Activated CD4-positive, alpha-beta memory T cell treated with anti-CD3 and anti-CD28 coated beads for 36 hours (primary cell): ENCODE measurements at regions not wholly inside any gene's neighbourhood (a gene's known extent, or its start where the extent isn't known, plus 50 kb on each side); places are given as distances from the start of the nearest gene placed in this dataset.

ENCODE experiments used
- CTCF ChIA-PET: fragments of 350-600 bp; sonication (Branson Sonifier 250); formaldehyde crosslinking; loops from one replicate; lab custom pipeline; 2021; ENCODE audit warnings: antibody characterized with exemption, inconsistent platforms; lab: Charles Lee
- POLR2A ChIA-PET: fragments of 350-600 bp; sonication (Branson Sonifier 250); formaldehyde crosslinking; loops from one replicate; lab custom pipeline; 2021; ENCODE audit warnings: antibody characterized with exemption; lab: Charles Lee
- DNase-seq: peaks from one replicate; pipeline ENCODE4 v3.0.0-alpha.2; 2020
- H3K27ac Mint-ChIP-seq: one replicate; pipeline ENCODE4 v1.8.0; 2021; ENCODE audit warnings: mixed read lengths
- H3K27me3 Mint-ChIP-seq: one replicate; pipeline ENCODE4 v1.8.0; 2021; ENCODE audit warnings: mixed read lengths
- H3K36me3 Mint-ChIP-seq: one replicate; pipeline ENCODE4 v1.8.0; 2021; ENCODE audit warnings: mixed read lengths
- H3K4me1 Mint-ChIP-seq: one replicate; pipeline ENCODE4 v1.8.0; 2021; ENCODE audit warnings: low read depth, mixed read lengths
- H3K4me3 Mint-ChIP-seq: one replicate; pipeline ENCODE4 v1.8.0; 2021; ENCODE audit warnings: mild to moderate bottlenecking, mixed read lengths
- H3K9me3 Mint-ChIP-seq: one replicate; pipeline ENCODE4 v1.8.0; 2021; ENCODE audit warnings: mixed read lengths
- intact Hi-C: fragments of 100-400 bp; cut with micrococcal nuclease; formaldehyde crosslinking; loops from one replicate; pipeline ENCODE4 v1.15.1; 2023

DNA sequence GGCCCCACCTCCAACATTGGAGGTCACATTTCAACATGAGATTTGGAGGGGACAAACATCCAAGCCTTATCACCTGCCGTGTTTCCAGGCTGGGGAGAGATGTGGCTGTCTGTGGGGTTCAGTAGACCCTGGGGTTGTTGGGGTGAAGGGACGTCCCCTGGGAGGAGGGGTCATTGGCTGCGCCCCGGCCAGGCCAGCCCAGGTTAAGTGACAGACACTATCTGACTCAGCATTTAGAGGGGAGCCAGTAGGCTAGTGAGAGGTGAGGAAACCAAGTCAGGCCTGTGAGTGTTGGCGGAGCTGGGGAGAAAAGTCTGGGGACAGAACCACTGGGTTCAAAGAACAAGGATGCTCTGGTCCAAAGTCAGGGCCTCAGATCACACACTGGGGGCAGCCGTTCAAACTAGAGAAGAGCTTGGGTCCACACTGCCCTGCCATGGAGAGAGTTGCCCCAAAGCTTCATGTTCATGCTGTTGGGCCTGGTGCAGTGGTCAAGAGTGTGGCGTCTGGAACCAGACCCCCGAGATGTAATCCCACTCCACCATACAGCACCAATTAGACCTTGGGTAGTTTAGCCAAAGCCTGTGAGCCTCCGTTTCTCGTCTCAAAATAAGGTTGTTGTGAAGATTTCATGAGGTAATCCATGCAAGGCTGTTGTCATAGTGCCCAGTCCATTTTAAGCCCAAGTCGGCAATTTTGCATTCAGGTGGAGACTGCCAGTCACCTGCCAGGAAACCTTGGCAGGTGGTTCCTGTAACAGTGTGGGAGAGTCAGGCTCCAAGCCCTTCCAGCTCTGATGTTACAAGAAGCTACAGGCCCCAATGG is 1289.6 kb downstream of the TBC1D22A start:
- intact Hi-C loops, result no loop called here

DNA sequence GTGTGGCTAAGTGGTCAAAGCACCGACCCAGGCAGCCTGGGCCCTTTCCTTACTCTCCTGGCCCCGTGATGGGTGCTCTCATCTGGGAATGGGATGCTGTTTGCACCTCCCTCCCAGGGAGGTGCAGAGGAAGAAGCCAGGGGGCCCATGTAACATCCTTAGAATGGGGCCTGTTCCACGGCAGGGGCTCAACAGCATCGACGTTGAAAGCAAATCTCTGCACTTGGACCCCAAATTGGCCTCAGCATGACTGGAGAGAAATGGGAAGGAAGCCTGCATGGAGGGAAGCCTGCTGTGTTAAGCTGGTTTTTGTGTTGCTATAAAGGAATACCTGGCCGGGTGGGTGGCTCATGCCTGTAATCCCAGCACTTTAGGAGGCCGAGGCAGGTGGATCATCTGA is 1288.4 kb downstream of the TBC1D22A start:
- no peak overlapping the region for H3K27ac Mint-ChIP-seq
- ChIA-PET CTCF (no interaction called here), POLR2A (no interaction called here)
- DNase-seq, result no peak
- peaks cover 2% of the 10 kb centered on the region for H3K27me3 Mint-ChIP-seq
- no peaks in the 10 kb centered on the region for H3K36me3 Mint-ChIP-seq
- H3K4me3 Mint-ChIP-seq, result no peak overlapping the region
- H3K4me1 Mint-ChIP-seq, result no peaks in the 10 kb centered on the region
- intact Hi-C loops, result no loop called here
- H3K9me3 Mint-ChIP-seq, result no peaks in the 10 kb centered on the region

More for the DNA sequence above, 1289.6 kb downstream of the TBC1D22A start:
- no peak overlapping the region for H3K4me3 Mint-ChIP-seq
- no peak overlapping the region for H3K27ac Mint-ChIP-seq
- POLR2A ChIA-PET, result no interaction called here
- peaks cover 4% of the 10 kb centered on the region for H3K27me3 Mint-ChIP-seq
- DNase-seq, result no peak
- no peaks in the 10 kb centered on the region for H3K9me3 Mint-ChIP-seq
- CTCF ChIA-PET, result no interaction called here
- H3K4me1 Mint-ChIP-seq, result no peaks in the 10 kb centered on the region
- no peaks in the 10 kb centered on the region for H3K36me3 Mint-ChIP-seq

DNA sequence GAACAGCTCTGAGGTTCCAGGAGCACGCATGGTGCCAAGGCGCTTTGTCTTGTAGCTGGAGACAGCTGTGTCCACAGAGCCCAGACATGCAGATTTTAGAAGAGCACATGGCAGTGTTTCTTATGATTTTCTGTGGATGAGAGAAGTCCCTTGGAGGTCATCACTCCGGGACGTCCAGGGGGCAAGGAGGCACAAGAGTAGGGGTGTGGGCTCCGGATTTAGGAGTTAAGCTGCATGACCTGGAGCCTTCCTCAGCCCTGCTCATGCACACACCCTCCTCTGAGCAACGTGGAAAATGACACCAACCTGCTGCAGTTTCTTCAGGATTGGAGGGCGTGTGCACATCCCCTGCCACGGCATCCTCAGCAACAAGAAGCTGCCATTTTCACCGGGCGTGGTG is 1286.7 kb downstream of the TBC1D22A start:
- no peak for DNase-seq
- intact Hi-C loops, result no loop called here
- Mint-ChIP-seq H3K27me3 (peaks cover 10% of the 10 kb centered on the region), H3K36me3 (no peaks in the 10 kb centered on the region), H3K4me1 (no peaks in the 10 kb centered on the region), H3K9me3 (no peaks in the 10 kb centered on the region), H3K27ac (no peak overlapping the region), H3K4me3 (no peak overlapping the region)
- ChIA-PET POLR2A (no interaction called here), CTCF (no interaction called here)

DNA sequence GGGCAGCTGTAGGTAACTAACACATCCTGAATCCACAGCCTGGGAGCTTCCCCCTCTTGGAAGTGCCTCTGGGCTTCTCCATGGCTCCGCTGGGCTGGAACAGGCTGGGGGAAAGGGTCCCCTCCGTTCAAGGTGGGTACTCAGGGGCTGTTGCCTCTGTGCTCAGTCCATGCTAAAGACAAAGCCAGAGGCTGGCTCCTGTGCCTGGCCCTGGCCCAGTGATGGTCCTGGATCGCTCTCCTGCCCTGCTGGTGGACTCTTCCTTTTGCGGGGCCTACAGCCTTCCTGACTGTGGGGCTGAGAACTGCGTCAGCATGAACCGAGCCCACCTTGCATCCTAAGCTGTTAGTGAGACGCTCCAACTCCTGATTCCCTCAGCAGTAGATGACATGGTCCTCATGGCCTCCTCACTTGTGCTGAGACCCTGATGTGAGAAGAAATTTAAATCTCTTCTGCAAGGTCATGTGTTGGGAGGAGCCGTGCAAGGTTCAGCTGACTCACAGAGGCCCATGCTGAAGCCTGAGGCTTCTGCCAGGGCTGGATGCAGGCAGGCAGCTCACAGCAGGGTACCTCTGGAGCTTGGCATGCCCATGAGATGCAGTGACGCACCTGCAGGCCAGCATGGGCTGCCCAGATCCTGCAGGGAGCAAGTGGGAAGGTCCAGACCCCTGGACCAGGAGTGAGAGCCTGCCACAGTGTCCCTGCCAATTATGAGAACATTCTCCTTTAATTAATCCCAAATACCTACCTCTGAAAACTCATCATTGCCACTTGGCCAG is 1285.5 kb downstream of the TBC1D22A start:
- Mint-ChIP-seq H3K4me3 (no peak overlapping the region), H3K36me3 (no peaks in the 10 kb centered on the region), H3K27me3 (peaks cover 16% of the 10 kb centered on the region), H3K27ac (no peak overlapping the region), H3K9me3 (no peaks in the 10 kb centered on the region), H3K4me1 (no peaks in the 10 kb centered on the region)
- CTCF ChIA-PET, result no interaction called here
- intact Hi-C loops, result no loop called here
- POLR2A ChIA-PET, result no interaction called here
- no peak for DNase-seq

DNA sequence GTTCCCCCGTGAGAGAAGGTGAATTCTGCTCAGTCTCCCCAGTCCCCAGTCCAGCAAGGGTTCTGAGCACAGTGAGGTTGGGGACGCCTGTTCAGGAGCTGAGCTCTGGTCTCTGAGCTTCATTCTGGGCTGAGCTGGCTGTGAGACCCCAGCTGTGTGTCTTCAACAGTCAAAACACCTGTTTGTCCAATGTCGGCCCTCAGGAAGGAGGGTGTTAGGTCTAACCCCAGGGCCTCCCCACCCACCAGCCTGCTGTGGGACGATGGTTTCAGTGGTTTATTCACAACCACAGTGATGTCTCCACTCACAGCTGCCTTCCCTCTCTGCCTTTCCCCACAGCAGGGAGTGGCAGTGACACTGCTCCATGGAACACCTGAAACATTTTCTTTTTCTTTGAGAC is 1282.9 kb downstream of the TBC1D22A start:
- H3K4me3 Mint-ChIP-seq, result no peak overlapping the region
- intact Hi-C loops, result no loop called here
- H3K36me3 Mint-ChIP-seq, result no peaks in the 10 kb centered on the region
- no peaks in the 10 kb centered on the region for H3K4me1 Mint-ChIP-seq
- POLR2A ChIA-PET, result no interaction called here
- no peaks in the 10 kb centered on the region for H3K9me3 Mint-ChIP-seq
- H3K27me3 Mint-ChIP-seq, result peaks cover 19% of the 10 kb centered on the region
- no peak overlapping the region for H3K27ac Mint-ChIP-seq
- CTCF ChIA-PET, result no interaction called here
- no peak for DNase-seq

DNA sequence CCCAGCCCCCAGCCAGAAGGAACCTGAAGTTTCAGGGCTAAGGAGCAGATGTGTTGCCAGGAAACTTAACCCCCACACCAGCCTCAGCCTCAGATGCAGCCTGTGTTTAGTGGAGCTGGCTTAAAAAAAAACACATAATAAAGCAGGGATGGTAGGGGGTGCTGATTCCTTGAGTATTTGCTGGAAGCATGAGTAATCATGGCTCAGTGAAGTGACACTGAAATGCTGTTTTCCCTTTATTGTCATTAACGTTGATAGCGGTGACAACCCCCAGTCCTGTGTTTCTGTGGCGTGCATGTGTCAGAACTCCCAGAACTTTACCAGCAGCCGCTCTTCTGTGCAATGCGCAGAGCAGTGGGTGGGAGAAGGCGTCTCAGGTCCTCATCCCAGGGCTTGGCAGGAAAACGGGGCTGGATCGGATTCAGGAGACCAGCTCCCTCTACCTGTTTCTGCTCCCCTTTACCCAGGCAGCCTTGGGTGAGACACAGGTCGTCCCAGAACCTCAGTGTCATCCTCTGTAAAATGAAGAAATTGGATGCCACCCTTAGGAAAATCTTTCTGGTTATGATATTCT is 1282.1 kb downstream of the TBC1D22A start:
- H3K4me1 Mint-ChIP-seq, result no peaks in the 10 kb centered on the region
- CTCF ChIA-PET, result no interaction called here
- intact Hi-C loops, result no loop called here

DNA sequence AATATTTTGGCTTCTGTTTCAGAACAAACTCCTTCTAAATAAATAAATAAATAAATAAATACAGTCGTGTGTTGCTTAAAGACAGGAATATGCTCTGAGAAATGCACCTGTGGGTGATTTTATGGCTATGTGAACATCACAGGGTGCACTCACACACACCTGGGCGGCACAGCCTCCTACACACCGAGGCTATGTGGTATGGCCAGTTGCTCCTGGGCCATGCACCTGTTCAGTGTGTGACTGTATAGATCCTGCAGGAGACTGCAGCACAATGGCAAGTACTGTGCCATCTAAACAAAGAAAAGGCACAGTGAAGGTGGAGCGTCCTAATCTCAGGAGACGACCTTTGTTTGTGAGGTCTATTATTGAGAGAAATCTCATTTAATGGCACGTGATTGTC is 1281.1 kb downstream of the TBC1D22A start:
- ChIA-PET POLR2A (no interaction called here), CTCF (no interaction called here)
- no peak overlapping the region for H3K4me3 Mint-ChIP-seq
- peaks cover 19% of the 10 kb centered on the region for H3K27me3 Mint-ChIP-seq
- no peaks in the 10 kb centered on the region for H3K36me3 Mint-ChIP-seq
- H3K9me3 Mint-ChIP-seq, result no peaks in the 10 kb centered on the region
- no peak overlapping the region for H3K27ac Mint-ChIP-seq
- no peaks in the 10 kb centered on the region for H3K4me1 Mint-ChIP-seq
- DNase-seq, result no peak
- intact Hi-C loops, result no loop called here

More for the DNA sequence above, 1282.1 kb downstream of the TBC1D22A start:
- peaks cover 19% of the 10 kb centered on the region for H3K27me3 Mint-ChIP-seq
- H3K4me3 Mint-ChIP-seq, result no peak overlapping the region
- POLR2A ChIA-PET, result no interaction called here
- H3K36me3 Mint-ChIP-seq, result no peaks in the 10 kb centered on the region
- DNase-seq, result no peak
- no peaks in the 10 kb centered on the region for H3K9me3 Mint-ChIP-seq
- H3K27ac Mint-ChIP-seq, result no peak overlapping the region

DNA sequence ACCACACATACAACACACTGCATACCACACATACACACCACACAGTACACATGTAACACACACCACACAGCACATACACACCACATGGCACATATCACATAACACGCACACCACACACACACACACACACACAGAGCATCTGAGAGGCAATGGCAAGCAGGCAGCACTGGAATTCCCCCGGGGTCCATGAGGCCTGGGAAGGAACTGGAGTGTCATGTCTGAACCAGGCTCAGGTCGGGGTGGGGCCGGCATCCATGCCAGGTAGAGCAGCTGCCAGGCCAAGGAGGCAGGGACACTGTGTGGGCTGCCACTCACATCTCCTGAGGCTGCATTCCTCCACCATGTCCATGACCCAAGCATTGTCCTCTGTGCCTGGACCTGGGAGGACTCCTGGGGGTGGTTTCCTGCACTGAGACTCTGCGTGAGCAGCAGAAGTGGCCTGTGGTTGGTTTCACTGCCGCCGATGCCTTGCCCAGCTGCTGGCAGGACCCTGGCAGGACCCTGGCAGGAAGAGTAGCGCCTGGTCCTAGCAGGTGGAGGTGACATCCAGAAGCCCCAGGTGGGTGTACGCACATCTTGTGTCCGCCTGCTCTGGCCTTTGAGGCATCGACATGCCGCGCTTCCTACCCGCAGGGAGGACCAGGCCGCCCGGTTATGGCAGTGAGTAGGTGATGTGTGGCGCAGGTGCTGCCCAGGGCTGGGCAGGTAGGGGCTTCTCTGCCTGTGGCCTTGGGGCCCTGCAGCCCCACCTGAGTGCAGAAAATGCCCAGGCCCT is 1280.4 kb downstream of the TBC1D22A start:
- ChIA-PET CTCF (no interaction called here), POLR2A (no interaction called here)
- no peaks in the 10 kb centered on the region for H3K9me3 Mint-ChIP-seq
- H3K27me3 Mint-ChIP-seq, result peaks cover 19% of the 10 kb centered on the region
- no peaks in the 10 kb centered on the region for H3K36me3 Mint-ChIP-seq
- intact Hi-C loops, result no loop called here
- no peak overlapping the region for H3K4me3 Mint-ChIP-seq
- no peak overlapping the region for H3K27ac Mint-ChIP-seq
- H3K4me1 Mint-ChIP-seq, result no peaks in the 10 kb centered on the region
- DNase-seq, result no peak

DNA sequence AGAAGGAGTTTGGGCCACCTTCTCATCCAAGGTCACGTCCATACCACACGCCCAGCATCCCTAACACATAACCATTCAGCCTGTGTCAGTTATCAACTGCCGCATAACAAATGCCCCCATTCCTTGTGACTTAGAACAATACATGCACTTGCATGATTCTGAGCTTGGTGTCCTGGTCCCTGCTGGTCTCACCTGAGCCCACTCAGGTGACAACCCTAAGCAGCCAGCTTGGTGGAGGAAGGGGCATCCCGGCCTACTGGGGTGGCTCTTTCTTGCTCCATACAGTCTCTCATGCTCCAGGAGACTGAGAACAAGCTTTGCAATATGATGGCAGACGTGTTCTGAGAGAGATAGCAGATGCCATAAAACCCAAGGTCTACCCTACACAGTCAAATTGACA is 1276.9 kb downstream of the TBC1D22A start:
- no peaks in the 10 kb centered on the region for H3K4me1 Mint-ChIP-seq
- ChIA-PET POLR2A (no interaction called here), CTCF (no interaction called here)
- no peak overlapping the region for H3K4me3 Mint-ChIP-seq
- intact Hi-C loops, result no loop called here
- H3K27me3 Mint-ChIP-seq, result peaks cover 28% of the 10 kb centered on the region
- no peak for DNase-seq
- no peaks in the 10 kb centered on the region for H3K36me3 Mint-ChIP-seq
- H3K9me3 Mint-ChIP-seq, result no peaks in the 10 kb centered on the region
- H3K27ac Mint-ChIP-seq, result no peak overlapping the region

DNA sequence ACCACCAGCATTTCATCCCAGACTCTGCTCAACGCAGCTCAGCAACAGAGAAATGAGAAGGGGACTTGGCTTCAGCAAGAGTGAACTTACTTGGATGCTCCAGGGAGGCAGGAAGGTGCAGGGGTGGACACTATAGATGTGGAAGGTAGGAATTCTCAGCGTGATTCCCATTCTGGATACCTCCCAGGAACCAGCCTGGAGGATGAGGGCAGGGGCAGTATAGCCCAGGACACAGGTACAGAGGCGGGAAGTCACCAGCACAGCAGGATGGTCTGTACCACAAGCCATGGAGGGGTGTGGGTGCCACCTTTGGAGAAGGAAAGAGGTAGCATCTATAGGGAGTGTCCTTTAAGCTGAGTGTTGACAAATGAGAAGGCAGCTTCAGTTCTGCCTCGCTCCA is 1275.2 kb downstream of the TBC1D22A start:
- ChIA-PET CTCF (no interaction called here), POLR2A (no interaction called here)
- H3K4me1 Mint-ChIP-seq, result no peaks in the 10 kb centered on the region
- H3K27me3 Mint-ChIP-seq, result peaks cover 20% of the 10 kb centered on the region
- no peaks in the 10 kb centered on the region for H3K9me3 Mint-ChIP-seq
- DNase-seq, result no peak
- H3K36me3 Mint-ChIP-seq, result no peaks in the 10 kb centered on the region
- H3K4me3 Mint-ChIP-seq, result no peak overlapping the region
- intact Hi-C loops, result no loop called here
- no peak overlapping the region for H3K27ac Mint-ChIP-seq

DNA sequence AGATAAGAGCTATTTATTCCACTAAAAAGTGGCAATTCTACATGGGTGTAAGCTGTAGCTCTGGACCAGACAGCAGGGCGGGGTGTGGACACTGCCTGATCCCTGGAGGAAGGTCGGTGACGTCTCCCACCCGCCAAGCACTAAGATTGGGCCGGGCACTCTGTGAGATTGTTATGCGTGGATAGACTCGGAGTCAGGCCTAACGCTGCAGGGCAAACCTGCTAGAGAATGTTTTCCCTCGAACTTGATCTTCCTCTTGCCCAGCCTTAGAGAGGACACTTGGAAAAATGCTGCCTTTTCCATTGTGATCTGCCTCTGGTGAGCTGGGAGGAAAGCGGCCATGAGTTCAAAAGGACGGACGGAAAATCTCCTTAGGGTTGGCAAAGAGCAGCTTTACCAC is 1273.4 kb downstream of the TBC1D22A start:
- Mint-ChIP-seq H3K27ac (no peak overlapping the region), H3K4me3 (no peak overlapping the region), H3K9me3 (no peaks in the 10 kb centered on the region), H3K27me3 (peaks cover 15% of the 10 kb centered on the region), H3K36me3 (no peaks in the 10 kb centered on the region), H3K4me1 (no peaks in the 10 kb centered on the region)
- no peak for DNase-seq
- intact Hi-C loops, result no loop called here
- ChIA-PET POLR2A (no interaction called here), CTCF (no interaction called here)

DNA sequence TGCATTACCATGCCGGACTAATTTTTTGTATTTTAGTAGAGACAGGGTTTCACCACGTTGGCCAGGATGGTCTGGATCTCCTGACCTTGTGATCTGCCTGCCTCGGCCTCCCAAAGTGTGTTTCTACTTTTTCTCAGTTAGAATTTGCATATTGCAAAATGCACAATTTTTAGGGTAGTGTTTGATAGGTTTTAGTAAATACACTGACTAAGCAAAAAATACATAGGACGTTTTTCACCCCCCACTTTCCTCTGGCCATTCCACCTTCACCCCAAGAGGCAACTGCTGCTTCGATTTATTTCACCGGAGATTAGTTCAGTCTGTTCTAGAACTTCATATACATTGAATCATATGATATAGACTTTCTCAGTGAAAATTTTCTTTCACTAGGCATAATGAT is 1269.1 kb downstream of the TBC1D22A start:
- POLR2A ChIA-PET, result no interaction called here
- CTCF ChIA-PET, result no interaction called here
- no peaks in the 10 kb centered on the region for H3K4me1 Mint-ChIP-seq
- H3K36me3 Mint-ChIP-seq, result no peaks in the 10 kb centered on the region
- no peak for DNase-seq
- intact Hi-C loops, result no loop called here
- H3K27me3 Mint-ChIP-seq, result peaks cover 6% of the 10 kb centered on the region
- H3K9me3 Mint-ChIP-seq, result no peaks in the 10 kb centered on the region
- no peak overlapping the region for H3K27ac Mint-ChIP-seq
- H3K4me3 Mint-ChIP-seq, result no peak overlapping the region
